ENCODE measurements at regions not wholly inside any gene's neighbourhood (a gene's known extent, or its start where the extent isn't known, plus 50 kb on each side); places are given as distances from the start of the nearest gene placed in this dataset.

- TF ChIP-seq CTCF (IDR thresholded peaks at IDR 0.05; ENCODE audit: insufficient read depth, low read depth, low read length) (no peak), EZH2 (IDR thresholded peaks at IDR 0.05; ENCODE audit: insufficient read depth, low read length) (no peak)
Observed at GRCh38 chr1:90220941-90221693, 226.2 kb downstream of the ZNF326 start.
